Gastroesophageal sphincter (tissue), 4 donors: ENCODE measurements at regions not wholly inside any gene's neighbourhood (a gene's known extent, or its start where the extent isn't known, plus 50 kb on each side); places are given as distances from the start of the nearest gene placed in this dataset.

Experiments
- ATAC-seq: fragments of 150-250 bp; one replicate; pipeline ENCODE4 v1.9.1; 2016; ENCODE audit warnings: mild to moderate bottlenecking, moderate library complexity
- H3K27ac ChIP-seq, 4 donors: fragments of 200-600 bp; sonication (generic) in 3 of 4; 1 replicate in 3 of 4; 2 replicates in 1 of 4; pipeline ENCODE4 v1.5.1; 2016 to 2019
- H3K27me3 ChIP-seq: fragments of 200-600 bp; sonication (generic); one replicate; pipeline ENCODE4 v1.5.1; 2019
- H3K36me3 ChIP-seq, 2 donors: fragments of 200-600 bp; sonication (generic); one replicate each; pipeline ENCODE4 v1.5.1; 2019; ENCODE audit warnings: control low read depth in 1 of 2
- H3K4me1 ChIP-seq, 3 donors: fragments of 200-600 bp; sonication (generic); 1 replicate in 2 of 3; 2 replicates in 1 of 3; pipeline ENCODE4 v1.5.1; 2016 to 2019; ENCODE audit warnings: control low read depth in 2 of 3
- H3K4me3 ChIP-seq, 2 donors: fragments of 200-600 bp; sonication (generic); one replicate each; pipeline ENCODE4 v1.5.1; 2019; ENCODE audit warnings: mild to moderate bottlenecking in 1 of 2, moderate library complexity in 1 of 2
- H3K9me3 ChIP-seq, 3 donors: fragments of 200-600 bp; sonication (generic); one replicate each; pipeline ENCODE4 v1.5.1; 2017 to 2019; ENCODE audit warnings: control low read depth in 2 of 3
- EP300 ChIP-seq: sonication (generic); formaldehyde crosslinking; IDR thresholded peaks from one replicate; pipeline ENCODE4 v1.6.1; 2017; ENCODE audit warnings: antibody characterized with exemption, mild to moderate bottlenecking
- POLR2A ChIP-seq, 2 donors: fragments of 450-650 bp; IDR thresholded peaks; one replicate each; pipeline ENCODE4 v1.6.1; 2017; ENCODE audit warnings: antibody characterized with exemption in 2 of 2, mild to moderate bottlenecking in 2 of 2, moderate library complexity in 1 of 2
- POLR2AphosphoS5 ChIP-seq: sonication (generic); formaldehyde crosslinking; IDR thresholded peaks from one replicate; pipeline ENCODE4 v1.6.1; 2017; ENCODE audit warnings: antibody characterized with exemption
- WGBS, 2 donors: methylation state at CpG; one replicate each; pipeline ENCODE4 v1.1.5; 2018; ENCODE audit warnings: low coverage in 1 of 2; 5-methylcytosine and 5-hydroxymethylcytosine counted together
- TF ChIP-seq, protein P1 (sequence below), 4 experiments: fragments of 200-600 bp in 2 of 4; fragments of 450-650 bp in 2 of 4; sonication (generic) in 1 of 4; IDR thresholded peaks; one replicate each; pipeline ENCODE4 v1.5.1; 2017 to 2019; ENCODE audit warnings: antibody characterized with exemption in 4 of 4, mild to moderate bottlenecking in 2 of 4, moderate library complexity in 2 of 4

GRCh38 chr1:56357927-56358690, 221.3 kb downstream of the PLPP3 start:
- H3K4me3 ChIP-seq = no peak overlapping the region
- no peak for ATAC-seq
- WGBS, 2 donors = 45 to 69% methylated on average over 2 of the region's 3 CpGs
- H3K27me3 ChIP-seq = no peaks in the 10 kb centered on the region
- no peaks in the 10 kb centered on the region for H3K4me1 ChIP-seq
- no peaks in the 10 kb centered on the region for H3K36me3 ChIP-seq
- H3K9me3 ChIP-seq = no peaks in the 10 kb centered on the region
- H3K27ac ChIP-seq = no peak overlapping the region
- TF ChIP-seq POLR2A (IDR thresholded peaks at IDR 0.05) = no peak

- TF ChIP-seq, protein P1, sequence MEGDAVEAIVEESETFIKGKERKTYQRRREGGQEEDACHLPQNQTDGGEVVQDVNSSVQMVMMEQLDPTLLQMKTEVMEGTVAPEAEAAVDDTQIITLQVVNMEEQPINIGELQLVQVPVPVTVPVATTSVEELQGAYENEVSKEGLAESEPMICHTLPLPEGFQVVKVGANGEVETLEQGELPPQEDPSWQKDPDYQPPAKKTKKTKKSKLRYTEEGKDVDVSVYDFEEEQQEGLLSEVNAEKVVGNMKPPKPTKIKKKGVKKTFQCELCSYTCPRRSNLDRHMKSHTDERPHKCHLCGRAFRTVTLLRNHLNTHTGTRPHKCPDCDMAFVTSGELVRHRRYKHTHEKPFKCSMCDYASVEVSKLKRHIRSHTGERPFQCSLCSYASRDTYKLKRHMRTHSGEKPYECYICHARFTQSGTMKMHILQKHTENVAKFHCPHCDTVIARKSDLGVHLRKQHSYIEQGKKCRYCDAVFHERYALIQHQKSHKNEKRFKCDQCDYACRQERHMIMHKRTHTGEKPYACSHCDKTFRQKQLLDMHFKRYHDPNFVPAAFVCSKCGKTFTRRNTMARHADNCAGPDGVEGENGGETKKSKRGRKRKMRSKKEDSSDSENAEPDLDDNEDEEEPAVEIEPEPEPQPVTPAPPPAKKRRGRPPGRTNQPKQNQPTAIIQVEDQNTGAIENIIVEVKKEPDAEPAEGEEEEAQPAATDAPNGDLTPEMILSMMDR (IDR thresholded peaks at IDR 0.05) = no peak
- TF ChIP-seq EP300 (no peak), POLR2AphosphoS5 (no peak), POLR2A (IDR thresholded peaks at IDR 0.05) (no peak)
Observed at GRCh38 chr1:56356376-56356990, 222.9 kb downstream of the PLPP3 start.

DNA sequence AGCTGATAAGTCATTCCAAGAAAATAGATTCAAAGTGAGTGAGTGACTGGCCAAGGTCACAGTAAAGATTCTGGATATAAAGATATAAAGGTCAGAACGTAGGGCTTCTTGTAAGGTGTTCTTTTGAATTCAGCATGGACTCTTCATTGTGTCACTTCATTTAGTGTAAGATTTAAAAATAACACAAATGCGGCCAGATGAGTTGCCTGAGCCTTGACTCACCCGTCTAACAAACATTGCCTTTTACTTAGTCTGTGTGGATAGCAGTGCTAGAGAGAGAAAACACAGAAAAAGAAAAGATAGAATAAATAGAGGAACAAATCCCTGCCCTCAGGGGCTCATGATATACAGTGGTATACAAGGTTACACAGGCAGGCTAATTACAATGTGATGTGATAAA, 223.4 kb downstream of the PLPP3 start:
- Histone ChIP-seq H3K27me3 (no peaks in the 10 kb centered on the region), H3K9me3 (no peaks in the 10 kb centered on the region), H3K4me1 (no peaks in the 10 kb centered on the region), H3K36me3 (no peaks in the 10 kb centered on the region), H3K27ac (no peak overlapping the region), H3K4me3 (no peak overlapping the region)
- TF ChIP-seq POLR2AphosphoS5 (no peak), EP300 (no peak), POLR2A (IDR thresholded peaks at IDR 0.05) (no peak)
- TF ChIP-seq, protein P1 (IDR thresholded peaks at IDR 0.05) = no peak
- 53 to 75% methylated on average over 3 of the region's 3 CpGs for WGBS, 2 donors
- no peak for ATAC-seq

More at GRCh38 chr1:56356376-56356990, 222.9 kb downstream of the PLPP3 start:
- Histone ChIP-seq H3K4me3 (no peak overlapping the region), H3K4me1 (no peaks in the 10 kb centered on the region), H3K27ac (no peak overlapping the region), H3K9me3 (no peaks in the 10 kb centered on the region), H3K36me3 (no peaks in the 10 kb centered on the region), H3K27me3 (no peaks in the 10 kb centered on the region)
- WGBS, 2 donors = 94 to 96% methylated on average over 5 to 11 of the region's 11 CpGs
- no peak for ATAC-seq

- Histone ChIP-seq H3K4me3 (no peak overlapping the region), H3K36me3 (no peaks in the 10 kb centered on the region), H3K27ac (no peak overlapping the region), H3K9me3 (no peaks in the 10 kb centered on the region), H3K27me3 (no peaks in the 10 kb centered on the region), H3K4me1 (no peaks in the 10 kb centered on the region)
- no peak for TF ChIP-seq POLR2AphosphoS5
- TF ChIP-seq, protein P1 (IDR thresholded peaks at IDR 0.05) = no peak
- no peak for TF ChIP-seq EP300
- TF ChIP-seq POLR2A (IDR thresholded peaks at IDR 0.05) = no peak
- no peak for ATAC-seq
- WGBS, 2 donors = 82 to 91% methylated on average over 1 of the region's 1 CpG
Observed at GRCh38 chr1:56355422-56355821, 223.9 kb downstream of the PLPP3 start.

DNA sequence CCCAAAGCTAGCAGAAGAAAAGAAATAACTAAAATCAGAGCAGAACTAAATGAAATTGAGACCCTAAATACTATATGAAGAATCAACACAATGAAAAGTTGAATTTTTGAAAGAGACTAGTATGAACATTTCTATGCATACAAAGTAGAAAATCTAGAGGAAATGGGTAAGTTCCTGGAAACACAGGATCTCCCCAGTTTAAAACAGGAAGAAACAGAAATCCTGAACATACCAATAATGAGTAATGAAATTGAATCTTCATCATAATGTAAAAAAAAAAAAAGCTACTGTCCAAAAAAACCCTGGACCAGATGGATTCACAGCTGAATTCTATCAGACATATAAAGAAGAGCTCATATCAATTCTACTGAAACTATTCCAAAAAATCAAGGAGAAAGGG, 233.5 kb downstream of the PLPP3 start:
- Histone ChIP-seq H3K4me3 (no peak overlapping the region), H3K36me3 (no peaks in the 10 kb centered on the region), H3K9me3 (no peaks in the 10 kb centered on the region), H3K27ac (no peak overlapping the region), H3K27me3 (no peaks in the 10 kb centered on the region), H3K4me1 (no peaks in the 10 kb centered on the region)
- ATAC-seq = no peak
- TF ChIP-seq, protein P1 (IDR thresholded peaks at IDR 0.05) = no peak
- TF ChIP-seq POLR2A (IDR thresholded peaks at IDR 0.05) = no peak
- no peak for TF ChIP-seq EP300
- TF ChIP-seq POLR2AphosphoS5 = no peak
